Activated CD8-positive, alpha-beta memory T cell treated with anti-CD3 and anti-CD28 coated beads, Interleukin-2, amount 10 ng/mL, durations not matched to agents 7 days and 5 days (primary cell): ENCODE measurements at regions not wholly inside any gene's neighbourhood (a gene's known extent, or its start where the extent isn't known, plus 50 kb on each side); places are given as distances from the start of the nearest gene placed in this dataset.

Experiments
- ATAC-seq: fragments of 150-1000 bp; cut with Tn5 transposase; one replicate; pipeline ENCODE4 v1.10.0; 2021; ENCODE audit warnings: moderate library complexity
- CTCF ChIA-PET: fragments of 350-600 bp; sonication (Branson Sonifier 250); formaldehyde crosslinking; loops from one replicate; lab custom pipeline; 2021; ENCODE audit warnings: antibody characterized with exemption; lab: Charles Lee
- DNase-seq: peaks from one replicate; pipeline ENCODE4 v3.0.0-alpha.2; 2020
- H3K27ac Mint-ChIP-seq: one replicate; pipeline ENCODE4 v1.8.0; 2021; ENCODE audit warnings: mild to moderate bottlenecking, mixed read lengths
- H3K27me3 Mint-ChIP-seq: one replicate; pipeline ENCODE4 v1.8.0; 2021; ENCODE audit warnings: mixed read lengths
- H3K36me3 Mint-ChIP-seq: one replicate; pipeline ENCODE4 v1.8.0; 2021; ENCODE audit warnings: mild to moderate bottlenecking, mixed read lengths
- H3K4me1 Mint-ChIP-seq: one replicate; pipeline ENCODE4 v1.8.0; 2021; ENCODE audit warnings: mixed read lengths
- H3K4me3 Mint-ChIP-seq: one replicate; pipeline ENCODE4 v1.8.0; 2021; ENCODE audit warnings: mild to moderate bottlenecking, moderate library complexity, mixed read lengths
- H3K9me3 Mint-ChIP-seq: one replicate; pipeline ENCODE4 v1.8.0; 2022; ENCODE audit warnings: low read depth, mixed read lengths

DNA sequence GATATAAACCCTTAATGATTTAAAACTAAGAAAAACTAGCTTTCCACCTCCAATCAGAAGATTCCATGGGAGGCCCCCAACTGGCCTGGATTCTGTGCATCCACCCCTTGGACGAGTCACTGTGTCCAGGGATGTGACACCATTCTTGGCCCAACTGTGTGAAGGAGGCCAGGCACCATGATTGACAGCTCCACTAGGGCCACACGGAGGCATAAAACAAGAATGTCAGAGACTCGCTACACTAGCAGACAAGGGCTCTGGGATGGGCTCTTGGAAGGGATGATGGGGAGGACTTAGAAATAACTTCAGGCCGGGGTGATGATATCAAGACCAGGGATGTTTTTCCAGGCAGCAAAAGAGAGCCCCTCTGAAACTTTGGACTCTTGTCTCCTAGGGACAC, 117.8 kb upstream of the GNAO1 start:
- ATAC-seq (no peak), DNase-seq (no peak)
- Mint-ChIP-seq H3K9me3 (no peaks in the 10 kb centered on the region), H3K4me3 (no peak overlapping the region), H3K4me1 (peaks cover 4% of the 10 kb centered on the region), H3K27me3 (peaks cover 4% of the 10 kb centered on the region), H3K36me3 (no peaks in the 10 kb centered on the region), H3K27ac (no peak overlapping the region)
- CTCF ChIA-PET = interaction anchor here (0.6 to 1.3 kb wide), 2 partner anchors 245 to 256 kb away, joined by 4 read pairs; no protein-coding TSS in a partner anchor

DNA sequence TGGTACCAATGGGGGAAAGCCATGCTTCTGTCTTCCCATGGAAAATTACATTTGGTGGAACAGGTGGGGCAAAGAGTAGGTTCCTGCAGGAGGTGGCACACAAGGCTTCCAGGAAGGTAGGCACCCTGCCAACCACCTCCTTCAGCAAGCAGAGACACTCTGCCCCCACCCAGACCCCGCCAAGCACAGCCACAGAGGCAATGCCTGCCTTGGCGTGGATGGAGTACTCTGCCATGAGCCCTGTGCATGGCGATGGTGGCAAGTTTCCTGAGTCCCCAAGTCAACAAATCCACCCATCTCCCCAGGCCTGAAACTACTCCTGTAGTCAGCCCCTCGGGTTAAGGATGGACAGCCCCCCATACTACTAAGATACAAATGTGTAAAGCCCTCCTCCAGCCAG, 119.2 kb upstream of the GNAO1 start:
- no peaks in the 10 kb centered on the region for H3K36me3 Mint-ChIP-seq

DNA sequence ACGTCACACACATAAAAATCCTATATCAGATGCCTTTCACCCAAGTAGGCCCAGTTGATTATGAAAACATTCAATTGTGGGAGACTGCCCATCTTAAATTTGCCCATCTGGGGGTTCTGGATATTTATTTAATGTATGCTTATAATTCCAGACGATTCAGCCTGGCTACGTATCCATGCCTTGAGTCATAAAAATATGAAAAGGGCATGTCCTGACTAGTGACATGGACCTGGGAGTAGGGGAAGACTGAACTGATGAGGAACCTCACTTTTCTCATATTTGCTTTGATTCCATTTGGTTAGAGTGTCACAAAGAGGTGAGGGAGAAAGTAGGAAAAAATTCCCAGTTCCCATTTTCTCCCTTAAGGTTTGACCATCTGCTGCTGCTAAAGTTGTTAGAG, 122.5 kb upstream of the GNAO1 start:
- ATAC-seq (no peak), DNase-seq (no peak)
- Mint-ChIP-seq H3K27me3 (no peaks in the 10 kb centered on the region), H3K36me3 (no peaks in the 10 kb centered on the region), H3K4me3 (no peak overlapping the region), H3K9me3 (no peaks in the 10 kb centered on the region), H3K4me1 (peaks cover 15% of the 10 kb centered on the region), H3K27ac (no peak overlapping the region)
- CTCF ChIA-PET = no interaction called here

More for the DNA sequence above, 119.2 kb upstream of the GNAO1 start:
- H3K27me3 Mint-ChIP-seq = peaks cover 4% of the 10 kb centered on the region
- DNase-seq (no peak), ATAC-seq (no peak)
- no peak overlapping the region for H3K4me3 Mint-ChIP-seq
- H3K4me1 Mint-ChIP-seq = peaks cover 15% of the 10 kb centered on the region
- H3K9me3 Mint-ChIP-seq = no peaks in the 10 kb centered on the region
- CTCF ChIA-PET = interaction anchor here (1.3 kb wide), 1 partner anchor 246 kb away, joined by 4 read pairs; no protein-coding TSS in a partner anchor
- no peak overlapping the region for H3K27ac Mint-ChIP-seq

DNA sequence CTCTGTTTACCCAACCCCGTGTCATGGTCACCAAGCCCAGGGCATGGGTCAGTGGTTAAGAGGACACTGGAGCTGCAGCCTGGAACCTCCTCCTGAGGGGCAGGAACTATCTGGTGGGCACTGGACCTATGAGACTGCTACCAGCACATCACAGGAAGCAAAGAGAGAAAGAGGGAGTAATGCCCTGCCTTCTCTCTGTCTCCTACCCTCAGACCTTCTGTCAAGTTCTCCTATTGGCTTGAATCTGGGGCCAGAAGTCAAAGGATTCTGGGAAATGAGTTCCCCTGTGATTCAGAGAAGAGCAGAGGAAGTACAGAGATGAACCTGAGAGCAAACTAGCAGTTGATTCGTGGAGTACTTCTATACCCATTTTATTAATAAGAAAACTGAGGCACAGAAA, 123.0 kb upstream of the GNAO1 start:
- peaks cover 15% of the 10 kb centered on the region for H3K4me1 Mint-ChIP-seq
- CTCF ChIA-PET = no interaction called here
- H3K36me3 Mint-ChIP-seq = no peaks in the 10 kb centered on the region
- ATAC-seq (peak; percentile 39), DNase-seq (no peak)
- H3K27ac Mint-ChIP-seq = no peak overlapping the region
- no peaks in the 10 kb centered on the region for H3K9me3 Mint-ChIP-seq
- H3K4me3 Mint-ChIP-seq = no peak overlapping the region
- H3K27me3 Mint-ChIP-seq = no peaks in the 10 kb centered on the region

DNA sequence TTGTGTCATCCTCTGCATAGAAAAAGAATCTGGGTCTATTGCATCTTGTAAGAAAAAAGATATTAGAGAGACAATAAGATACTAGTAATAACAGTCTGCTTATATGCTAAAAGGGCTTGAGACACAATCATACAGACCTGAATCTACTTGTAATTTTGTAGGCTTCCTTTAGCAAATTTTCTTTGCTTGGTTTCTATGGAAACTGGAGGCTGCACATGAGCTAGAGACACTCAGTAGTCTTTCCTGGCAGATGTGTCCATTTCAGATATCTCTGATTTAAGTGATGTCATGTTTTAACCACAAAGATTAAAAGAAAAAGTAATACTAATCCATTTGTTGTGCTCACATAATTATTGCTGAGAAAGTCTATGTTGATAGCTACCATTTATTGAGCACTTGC, 123.9 kb upstream of the GNAO1 start:
- Mint-ChIP-seq H3K4me1 (peaks cover 15% of the 10 kb centered on the region), H3K27me3 (no peaks in the 10 kb centered on the region), H3K4me3 (no peak overlapping the region), H3K9me3 (no peaks in the 10 kb centered on the region), H3K27ac (no peak overlapping the region), H3K36me3 (no peaks in the 10 kb centered on the region)
- CTCF ChIA-PET = no interaction called here
- ATAC-seq = no peak
- no peak for DNase-seq

DNA sequence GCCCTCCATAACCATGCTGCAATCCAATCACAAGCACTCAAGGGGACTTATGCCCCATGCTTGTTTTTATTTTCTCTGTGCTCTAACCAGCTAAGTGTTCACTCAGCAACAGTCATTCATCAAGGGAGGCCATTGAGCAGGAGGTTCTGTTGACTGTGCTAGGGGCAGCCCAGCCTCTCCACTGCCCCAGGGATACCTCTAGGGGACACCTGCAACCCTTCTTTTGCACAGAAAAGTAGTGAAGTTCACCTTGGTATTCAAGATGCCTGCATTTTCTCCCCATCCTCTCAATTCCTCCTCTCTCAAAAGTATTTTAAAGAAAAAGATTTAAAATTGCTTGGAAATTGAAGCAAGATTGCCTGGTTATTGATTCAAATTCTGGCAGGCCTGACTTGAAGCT, 124.7 kb upstream of the GNAO1 start:
- Mint-ChIP-seq H3K27me3 (no peaks in the 10 kb centered on the region), H3K4me3 (no peak overlapping the region), H3K9me3 (no peaks in the 10 kb centered on the region), H3K36me3 (no peaks in the 10 kb centered on the region), H3K4me1 (peaks cover 15% of the 10 kb centered on the region), H3K27ac (no peak overlapping the region)
- DNase-seq (no peak), ATAC-seq (no peak)
- CTCF ChIA-PET = no interaction called here

DNA sequence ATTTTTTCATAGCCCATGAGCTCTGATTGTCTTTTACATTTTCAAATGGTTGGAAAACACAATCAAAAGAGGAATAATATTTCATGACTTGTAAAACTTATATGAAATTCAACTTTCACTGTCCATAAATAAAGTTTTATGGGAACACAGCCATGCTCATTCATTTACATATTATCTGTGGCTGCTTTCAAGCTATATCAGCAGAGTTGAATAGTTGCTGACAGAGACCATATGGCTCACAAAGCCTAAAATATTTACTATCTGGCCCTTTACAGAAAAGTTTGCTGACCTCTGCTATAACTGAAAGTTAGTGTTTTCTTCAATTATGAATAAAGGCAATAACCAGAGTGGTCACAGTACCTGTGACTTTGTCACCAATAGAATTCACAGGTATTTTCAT, 128.2 kb upstream of the GNAO1 start:
- CTCF ChIA-PET = no interaction called here
- no peak for DNase-seq
- Mint-ChIP-seq H3K27me3 (peaks cover 7% of the 10 kb centered on the region), H3K4me3 (no peak overlapping the region), H3K4me1 (peaks cover 7% of the 10 kb centered on the region), H3K9me3 (no peaks in the 10 kb centered on the region), H3K36me3 (no peaks in the 10 kb centered on the region), H3K27ac (no peak overlapping the region)
- no peak for ATAC-seq

DNA sequence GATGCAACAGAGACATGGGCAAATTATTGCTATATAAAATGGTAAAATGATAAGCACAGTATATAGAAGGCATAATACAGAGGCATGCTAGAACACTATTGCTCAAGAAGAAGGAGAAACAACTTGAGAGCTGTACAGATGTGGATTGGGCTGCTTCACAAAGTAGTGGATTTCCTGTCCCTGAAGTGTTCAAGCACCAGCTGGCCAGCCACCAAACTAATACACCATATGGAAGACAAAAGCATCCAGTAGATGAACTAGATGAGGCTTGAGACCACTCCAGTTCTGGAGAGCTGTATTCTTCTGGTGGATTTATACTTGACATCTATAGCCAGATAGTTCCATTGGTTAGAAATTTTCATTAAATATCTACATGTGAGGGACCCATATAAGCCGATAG, 134.1 kb upstream of the GNAO1 start:
- Mint-ChIP-seq H3K27me3 (peaks cover 12% of the 10 kb centered on the region), H3K9me3 (no peaks in the 10 kb centered on the region), H3K36me3 (no peaks in the 10 kb centered on the region), H3K4me1 (no peaks in the 10 kb centered on the region), H3K27ac (no peak overlapping the region), H3K4me3 (no peak overlapping the region)
- CTCF ChIA-PET = interaction anchor here (1.3 kb wide), 1 partner anchor 12 kb away, joined by 4 read pairs; no protein-coding TSS in a partner anchor
- DNase-seq (no peak), ATAC-seq (no peak)

DNA sequence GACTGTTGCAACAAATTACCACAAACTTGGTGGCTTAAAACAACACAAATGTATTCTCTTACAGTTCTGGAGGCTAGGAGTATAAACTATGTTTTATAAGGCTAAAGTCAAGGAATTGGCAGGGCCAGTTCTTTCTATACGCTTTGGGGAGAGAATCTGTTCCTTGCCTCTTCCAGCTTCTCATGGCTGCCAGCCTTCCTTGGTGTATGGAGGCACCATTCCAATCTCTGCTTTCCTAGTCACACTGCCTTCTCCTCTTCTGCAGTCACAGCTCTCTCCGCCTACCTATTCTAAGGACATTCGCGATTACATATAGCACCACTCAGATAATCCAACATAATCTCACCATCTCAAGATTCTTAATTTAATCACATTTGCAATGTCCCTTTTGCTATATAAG, 140.4 kb upstream of the GNAO1 start:
- ATAC-seq (no peak), DNase-seq (no peak)
- CTCF ChIA-PET = no interaction called here
- Mint-ChIP-seq H3K27me3 (peaks cover 15% of the 10 kb centered on the region), H3K4me3 (no peak overlapping the region), H3K36me3 (no peaks in the 10 kb centered on the region), H3K9me3 (peaks cover 2% of the 10 kb centered on the region), H3K27ac (no peak overlapping the region), H3K4me1 (peaks cover 2% of the 10 kb centered on the region)

DNA sequence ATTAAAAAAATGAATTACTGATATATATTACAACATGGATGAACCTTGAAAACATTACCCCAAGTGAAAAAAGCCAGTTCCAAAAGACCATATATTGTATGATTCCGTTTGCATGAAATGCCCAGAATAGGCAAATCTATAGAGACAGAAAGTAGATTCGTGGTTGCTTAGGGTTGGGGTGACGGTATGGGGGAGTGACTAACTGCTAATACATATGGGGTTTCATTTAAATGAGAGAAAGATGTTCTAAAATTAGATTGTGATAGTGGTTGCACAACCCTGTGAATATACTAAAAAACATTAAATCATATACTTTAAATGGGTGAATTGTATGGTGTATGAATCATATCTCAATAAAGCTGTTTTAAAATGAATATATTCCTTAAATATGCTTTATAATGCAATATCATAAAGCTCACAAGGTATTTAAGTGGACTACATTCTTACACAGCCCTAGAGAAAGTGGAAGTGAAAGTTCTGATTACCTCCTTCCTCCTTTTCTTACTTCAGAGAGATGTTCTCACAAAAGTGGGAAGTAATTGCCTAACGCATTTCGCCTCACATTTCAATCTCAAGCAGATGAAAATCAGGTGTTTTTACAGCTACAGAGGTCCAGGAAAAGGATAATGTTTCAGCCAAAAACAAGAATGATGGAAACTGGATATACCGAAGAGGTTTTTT, 142.7 kb upstream of the GNAO1 start:
- H3K4me3 Mint-ChIP-seq = no peak overlapping the region
- no peak overlapping the region for H3K27ac Mint-ChIP-seq
- CTCF ChIA-PET = interaction anchor here (1.3 kb wide), 1 partner anchor 270 kb away, joined by 4 read pairs; no protein-coding TSS in a partner anchor
- H3K9me3 Mint-ChIP-seq = peaks cover 2% of the 10 kb centered on the region
- no peak for ATAC-seq
- H3K27me3 Mint-ChIP-seq = peaks cover 15% of the 10 kb centered on the region
- no peaks in the 10 kb centered on the region for H3K36me3 Mint-ChIP-seq
- peaks cover 2% of the 10 kb centered on the region for H3K4me1 Mint-ChIP-seq
- DNase-seq = no peak

DNA sequence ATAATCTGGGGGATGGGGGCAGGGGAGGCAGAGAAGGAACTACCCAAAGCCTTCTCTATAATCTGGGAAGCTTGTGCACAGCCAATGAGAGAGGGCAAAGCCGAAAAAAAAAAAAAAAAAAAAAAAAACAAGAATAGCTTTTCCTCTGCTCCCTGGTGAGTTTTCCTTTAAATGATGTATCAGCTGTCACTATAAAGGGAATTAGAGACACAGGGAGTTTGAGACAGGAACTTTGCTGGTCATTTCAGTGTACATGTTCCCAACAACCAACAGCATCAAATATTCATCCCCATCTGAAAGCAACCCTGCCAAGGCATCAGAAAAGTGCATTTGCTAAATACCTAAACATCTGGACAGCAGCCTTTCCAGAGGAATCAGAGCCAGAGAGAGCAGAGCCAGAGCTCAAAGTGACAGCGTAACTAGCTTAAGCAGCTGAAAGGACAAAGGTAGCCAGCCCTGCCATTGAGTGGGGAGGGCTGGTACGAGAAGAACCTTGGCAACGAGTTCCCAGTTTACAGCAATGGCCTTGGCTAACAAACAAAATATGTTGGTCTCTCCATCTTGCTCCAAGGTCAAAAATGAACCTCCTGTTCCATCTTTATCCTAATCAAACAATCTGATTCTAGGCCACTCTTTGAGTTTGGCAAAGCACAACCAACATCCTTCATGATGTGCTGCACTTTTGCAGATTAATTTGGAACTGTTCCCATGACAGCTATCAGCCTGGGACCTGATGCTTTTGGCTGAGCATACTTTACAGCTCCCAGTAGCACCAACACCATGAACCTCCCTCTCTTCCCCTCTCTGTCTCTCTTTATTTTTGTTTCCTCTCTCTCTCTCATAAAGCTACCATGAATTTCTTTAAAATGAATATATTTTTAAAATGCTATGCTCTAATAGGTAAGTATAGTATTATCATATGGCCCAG, 143.7 kb upstream of the GNAO1 start:
- no peaks in the 10 kb centered on the region for H3K36me3 Mint-ChIP-seq
- H3K27ac Mint-ChIP-seq = no peak overlapping the region
- no peak overlapping the region for H3K4me3 Mint-ChIP-seq
- ATAC-seq = no peak
- peaks cover 2% of the 10 kb centered on the region for H3K9me3 Mint-ChIP-seq
- H3K4me1 Mint-ChIP-seq = peaks cover 2% of the 10 kb centered on the region
- H3K27me3 Mint-ChIP-seq = peaks cover 15% of the 10 kb centered on the region
- CTCF ChIA-PET = interaction anchor here (1.0 kb wide), 1 partner anchor 91 kb away, joined by 3 read pairs; no protein-coding TSS in a partner anchor
- no peak for DNase-seq

DNA sequence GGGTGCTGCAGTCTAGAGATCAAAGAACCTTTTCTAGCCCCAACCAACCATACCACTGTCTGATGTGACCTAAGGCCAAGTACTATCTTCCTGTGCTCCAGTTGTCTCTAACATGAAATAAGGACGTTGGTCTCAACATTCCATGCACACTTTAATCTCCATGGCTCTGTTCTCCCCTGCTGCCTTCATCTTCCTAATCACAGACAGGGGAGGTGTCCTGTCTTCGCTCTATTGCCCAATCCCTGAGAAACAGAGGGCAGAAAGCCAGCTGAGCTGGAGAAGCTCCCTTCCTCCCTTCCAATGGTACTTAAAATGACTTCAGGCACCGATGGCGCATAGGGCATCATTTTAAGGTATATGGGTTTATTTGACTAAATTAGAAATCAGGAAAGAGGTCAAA, 148.9 kb upstream of the GNAO1 start:
- CTCF ChIA-PET = interaction anchor here (1.1 to 3.1 kb wide), 2 partner anchors 239 to 276 kb away, joined by 3 to 19 read pairs; no protein-coding TSS in a partner anchor
- no peak for DNase-seq
- no peaks in the 10 kb centered on the region for H3K4me1 Mint-ChIP-seq
- H3K4me3 Mint-ChIP-seq = no peak overlapping the region
- no peaks in the 10 kb centered on the region for H3K36me3 Mint-ChIP-seq
- peaks cover 13% of the 10 kb centered on the region for H3K27me3 Mint-ChIP-seq
- H3K9me3 Mint-ChIP-seq = peaks cover 3% of the 10 kb centered on the region
- H3K27ac Mint-ChIP-seq = no peak overlapping the region
- no peak for ATAC-seq

DNA sequence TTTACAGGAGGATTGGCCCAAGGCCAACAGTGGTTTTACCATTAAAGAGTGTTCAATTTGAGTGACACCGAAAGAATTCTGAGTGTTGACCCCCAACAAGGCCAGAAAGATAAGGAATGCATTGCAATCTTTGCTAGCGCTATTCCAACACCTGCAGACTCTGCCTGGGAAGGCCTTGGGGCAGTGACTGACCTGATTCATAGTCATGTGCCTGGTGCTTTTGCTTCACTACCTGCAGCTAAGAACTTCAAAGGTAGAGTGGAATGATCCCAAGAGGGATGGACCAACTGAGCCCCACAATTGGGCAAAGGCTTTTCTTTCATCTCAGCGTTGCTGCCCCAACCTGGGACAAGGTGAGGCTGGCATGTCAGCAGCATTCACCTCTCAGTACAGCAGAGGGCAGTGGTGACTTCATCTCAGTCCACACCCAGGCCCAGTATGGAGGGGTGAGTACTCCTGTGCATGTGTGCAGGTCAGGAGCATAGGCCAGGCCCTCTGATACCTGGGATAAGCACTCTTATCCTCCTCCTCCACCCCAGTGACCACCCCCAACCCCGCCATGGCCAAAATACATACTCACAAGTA, 149.6 kb upstream of the GNAO1 start:
- H3K36me3 Mint-ChIP-seq = no peaks in the 10 kb centered on the region
- CTCF ChIA-PET = interaction anchor here (1.1 to 3.1 kb wide), 3 partner anchors 161 to 277 kb away, joined by 3 to 19 read pairs (median 3); no protein-coding TSS in a partner anchor
- H3K27me3 Mint-ChIP-seq = peaks cover 13% of the 10 kb centered on the region
- no peak overlapping the region for H3K27ac Mint-ChIP-seq
- ATAC-seq = peak; percentile 65
- DNase-seq = peak; percentile 45
- peaks cover 3% of the 10 kb centered on the region for H3K9me3 Mint-ChIP-seq
- no peak overlapping the region for H3K4me3 Mint-ChIP-seq
- H3K4me1 Mint-ChIP-seq = no peaks in the 10 kb centered on the region
